Lung microvascular endothelial cell (primary cell): ENCODE measurements at regions not wholly inside any gene's neighbourhood (a gene's known extent, or its start where the extent isn't known, plus 50 kb on each side); places are given as distances from the start of the nearest gene placed in this dataset.
"Not testable (repeated sequence)": the region's sequence is repeated elsewhere in the genome, so short reads cannot be mapped to it uniquely, and the experiment has no call there.

Experiments used
- DNase-seq, 2 donors: peaks; one replicate each; pipeline versions ENCODE4 v3.0.0 to v3.0.0-alpha.2; 2010; ENCODE audit warnings: low read depth in 2 of 2

- no peak for DNase-seq
These were observed 146.6 kb upstream of the PRSS16 start for GRCh38 chr6:27100921-27101320.

- no peak for DNase-seq
These were observed 145.7 kb upstream of the PRSS16 start for GRCh38 chr6:27101824-27102223.

- no peak for DNase-seq
These were observed 141.1 kb upstream of the PRSS16 start for GRCh38 chr6:27106382-27106781.

- DNase-seq, result no peak
These were observed 135.8 kb upstream of the PRSS16 start for GRCh38 chr6:27111743-27112142.

- no peak for DNase-seq
These were observed 134.5 kb upstream of the PRSS16 start for GRCh38 chr6:27112974-27113373.

GRCh38 chr6:27119329-27119728 lies 128.2 kb upstream of the PRSS16 start:
- DNase-seq, result no peak

GRCh38 chr6:27119761-27120160 lies 127.7 kb upstream of the PRSS16 start:
- no peak for DNase-seq

- no peak for DNase-seq
These were observed 125.9 kb upstream of the PRSS16 start for GRCh38 chr6:27121640-27122039.

GRCh38 chr6:27124252-27124657 lies 123.2 kb upstream of the PRSS16 start:
- DNase-seq, result no peak

GRCh38 chr6:27126046-27126814 lies 121.3 kb upstream of the PRSS16 start:
- no peak for DNase-seq

GRCh38 chr6:27126815-27127537 lies 120.5 kb upstream of the PRSS16 start:
- DNase-seq, result peak; percentile 92 to 93

GRCh38 chr6:27127874-27128273 lies 119.6 kb upstream of the PRSS16 start:
- not testable (repeated sequence) for DNase-seq

- DNase-seq, result no peak
These were observed 119.0 kb upstream of the PRSS16 start for GRCh38 chr6:27128311-27129094.

GRCh38 chr6:27129095-27129815 lies 118.2 kb upstream of the PRSS16 start:
- no peak for DNase-seq

- DNase-seq, result no peak
These were observed 117.6 kb upstream of the PRSS16 start for GRCh38 chr6:27129917-27130316.

GRCh38 chr6:27130668-27131428 lies 116.7 kb upstream of the PRSS16 start:
- DNase-seq, result no peak

- DNase-seq, result not testable (repeated sequence)
These were observed 115.3 kb upstream of the PRSS16 start for GRCh38 chr6:27132282-27132531.

GRCh38 chr6:27132532-27133280 lies 114.8 kb upstream of the PRSS16 start:
- peak; percentile 100 for DNase-seq

- DNase-seq, result peak; percentile 77 to 78
These were observed 113.9 kb upstream of the PRSS16 start for GRCh38 chr6:27133281-27134227.
